ENCODE measurements at regions not wholly inside any gene's neighbourhood (a gene's known extent, or its start where the extent isn't known, plus 50 kb on each side); places are given as distances from the start of the nearest gene placed in this dataset.

GRCh38 chr18:24704946-24705630, 244.7 kb downstream of the HRH4 start:
- H2AFZ ChIP-seq (ENCODE audit: low read length), result no peak overlapping the region
- CTCF ChIA-PET (ENCODE audit: partially characterized antibody), result interaction anchor here (0.6 kb wide), 1 partner anchor 53 kb away, joined by 3 read pairs; no protein-coding TSS in a partner anchor
- 85% methylated on average over 7 of the region's 7 CpGs; no CpG with 5 or more reads in 1 of the 2 experiments for WGBS, 2 experiments (ENCODE audit: extremely low coverage in 1 of 2, insufficient coverage in 1 of 2, insufficient read length in 1 of 2, insufficient replicate concordance in 2 of 2, low coverage in 1 of 2, low lambda C conversion rate in 2 of 2, missing lambda C conversion rate in 1 of 2)

More at GRCh38 chr18:24704946-24705630, 244.7 kb downstream of the HRH4 start:
- Histone ChIP-seq H3K4ac (replicated peaks; ENCODE audit: insufficient read length, low read depth, low read length) (no peak overlapping the region), H3K4me3 (ENCODE audit: extremely low read depth in 1 of 4, insufficient read depth in 2 of 4, low read depth in 3 of 4, low read length in 4 of 4) (no peak overlapping the region), H2BK120ac (replicated peaks; ENCODE audit: low read depth, low read length) (no peak overlapping the region), H2BK20ac (ENCODE audit: low read length) (no peak overlapping the region), H3K9me3 (ENCODE audit: insufficient read depth in 2 of 2, low read depth in 1 of 2, low read length in 1 of 2) (peaks cover 2 to 8% of the 10 kb centered on the region in 2 experiments; a peak in 2 of 4 replicates), H3K79me2 (ENCODE audit: control insufficient read depth in 1 of 2, insufficient read depth in 2 of 2, low read length in 2 of 2) (no peaks in the 10 kb centered on the region), H3K23me2 (ENCODE audit: low read depth, low read length) (no peaks in the 10 kb centered on the region), H4K5ac (ENCODE audit: insufficient read length, low read depth, low read length) (no peak overlapping the region), H3K4me1 (replicated peaks in 1 of 4; ENCODE audit: control insufficient read depth in 3 of 4, insufficient read depth in 4 of 4, low read length in 3 of 4) (no peaks in the 10 kb centered on the region), H4K8ac (ENCODE audit: extremely low read depth, insufficient read depth, low read length) (no peak overlapping the region), H2BK12ac (ENCODE audit: low read depth, low read length) (no peak overlapping the region), H3K4me2 (ENCODE audit: insufficient read depth in 1 of 2, low read depth in 2 of 2, low read length in 2 of 2) (no peak overlapping the region), H3K79me1 (ENCODE audit: low read depth, low read length) (no peaks in the 10 kb centered on the region), H3K36me3 (ENCODE audit: control insufficient read depth in 2 of 4, insufficient read depth in 4 of 4, low read length in 3 of 4) (no peaks in the 10 kb centered on the region; a peak in 1 of 8 replicates), H3K56ac (replicated peaks; ENCODE audit: insufficient read length, low read depth, low read length) (no peak overlapping the region), H3K14ac (ENCODE audit: insufficient read length) (no peak overlapping the region), H4K91ac (replicated peaks; ENCODE audit: insufficient read length, low read length) (no peak overlapping the region), H3K23ac (ENCODE audit: insufficient read length) (no peak overlapping the region), H3K9ac (replicated peaks in 1 of 4; ENCODE audit: extremely low read depth in 1 of 4, low read depth in 3 of 4, low read length in 3 of 4) (no peak overlapping the region), H3K18ac (ENCODE audit: extremely low read depth, low read length) (no peak overlapping the region), H4K20me1 (replicated peaks in 1 of 2; ENCODE audit: control insufficient read depth in 1 of 2, insufficient read depth in 2 of 2, low read length in 2 of 2) (no peaks in the 10 kb centered on the region), H2AK5ac (ENCODE audit: low read depth, low read length) (no peak overlapping the region), H2BK5ac (ENCODE audit: low read depth, low read length) (no peak overlapping the region), H2BK15ac (ENCODE audit: low read length) (no peak overlapping the region), H3K27me3 (replicated peaks in 1 of 4; ENCODE audit: control insufficient read depth in 3 of 4, extremely low read depth in 1 of 4, insufficient read depth in 3 of 4, low read length in 3 of 4) (no peaks in the 10 kb centered on the region), H3K27ac (ENCODE audit: low read depth, low read length) (no peak overlapping the region)
- FAIRE-seq, result no peak
- POLR2A ChIA-PET (ENCODE audit: partially characterized antibody), result interaction anchor here (1.0 kb wide), 1 partner anchor 11 kb away, joined by 3 read pairs; no protein-coding TSS in a partner anchor
- TF ChIP-seq CBX5 (IDR thresholded peaks at IDR 0.05; ENCODE audit: low read depth, low read length) (no peak), SAP30 (IDR thresholded peaks at IDR 0.05; ENCODE audit: insufficient read depth, insufficient replicate concordance, low read length) (no peak), YY1 (IDR thresholded peaks at IDR 0.05; ENCODE audit: low read depth, low read length) (no peak), SIRT6 (IDR thresholded peaks at IDR 0.05; ENCODE audit: low read length) (no peak), RXRA (IDR thresholded peaks at IDR 0.05; ENCODE audit: insufficient read depth, low read depth, low read length) (no peak), GTF2F1 (IDR thresholded peaks at IDR 0.05; ENCODE audit: borderline replicate concordance, low read depth, low read length) (no peak), SRF (IDR thresholded peaks at IDR 0.05; ENCODE audit: low read depth, low read length) (no peak), CHD1 (IDR thresholded peaks at IDR 0.05; ENCODE audit: low read depth, low read length) (no peak)
- no peak for DNase-seq (ENCODE audit: low read depth in 1 of 2, low spot score in 2 of 2)
